Fibroblast of peridontal ligament (primary cell): ENCODE measurements at regions not wholly inside any gene's neighbourhood (a gene's known extent, or its start where the extent isn't known, plus 50 kb on each side); places are given as distances from the start of the nearest gene placed in this dataset.

Experiments used
- DNase-seq: peaks from one replicate; pipeline ENCODE4 v3.0.0-alpha.2; 2010; ENCODE audit errors: extremely low read depth

GRCh38 chr1:157189986-157190982, 52.1 kb upstream of the ETV3 start:
- DNase-seq = no peak

DNA sequence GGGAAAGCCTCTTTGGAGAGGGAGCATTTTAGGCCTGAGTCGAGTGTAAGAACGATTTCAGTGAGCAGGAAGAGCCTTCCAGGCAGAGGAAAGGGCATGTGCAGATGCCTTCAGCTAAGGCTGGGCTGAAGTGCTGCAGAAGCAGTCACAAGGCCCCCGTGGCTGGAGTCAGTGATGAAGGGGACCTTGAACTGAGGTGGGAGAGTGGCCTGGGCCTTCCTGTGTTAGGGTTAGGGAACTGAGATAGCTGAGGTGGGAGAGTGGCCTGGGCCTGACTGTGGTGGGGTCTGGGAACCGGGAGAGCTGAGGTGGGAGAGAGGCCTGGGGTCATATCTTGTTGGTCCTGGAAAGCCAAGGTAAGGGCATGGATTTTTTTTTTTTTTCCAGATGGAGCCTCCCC, 50.9 kb upstream of the ETV3 start:
- DNase-seq = no peak
